H9 (cell line): ENCODE measurements at regions not wholly inside any gene's neighbourhood (a gene's known extent, or its start where the extent isn't known, plus 50 kb on each side); places are given as distances from the start of the nearest gene placed in this dataset.

Source experiments
- DNase-seq: peaks from one replicate; pipeline ENCODE4 v3.0.0-alpha.2; 2017
- H2AFZ ChIP-seq: one replicate; pipeline ENCODE4 v1.6.1; 2013; ENCODE audit warnings: mild to moderate bottlenecking, low read length, control low read depth, moderate library complexity
- H2AK5ac ChIP-seq: 2 replicates; pipeline ENCODE4 v1.6.1; 2013; ENCODE audit warnings: low read length, control low read depth, mixed read lengths; ENCODE audit not compliant: insufficient read length
- H2BK120ac ChIP-seq: one replicate; pipeline ENCODE4 v1.6.1; 2013; ENCODE audit warnings: low read depth, mild to moderate bottlenecking, low read length, control low read depth, inconsistent platforms; ENCODE audit not compliant: poor library complexity, severe bottlenecking
- H2BK12ac ChIP-seq: 2 replicates; pipeline ENCODE4 v1.6.1; 2013; ENCODE audit warnings: low read length, control low read depth, mixed read lengths, low read depth; ENCODE audit not compliant: insufficient read length
- H2BK15ac ChIP-seq: 2 replicates; pipeline ENCODE4 v1.6.1; 2013; ENCODE audit warnings: low read depth, low read length, control low read depth
- H2BK20ac ChIP-seq: one replicate; pipeline ENCODE4 v1.6.1; 2013; ENCODE audit warnings: low read depth, mild to moderate bottlenecking, low read length, control low read depth, inconsistent platforms; ENCODE audit not compliant: poor library complexity, severe bottlenecking
- H2BK5ac ChIP-seq: 2 replicates; pipeline ENCODE4 v1.6.1; 2013; ENCODE audit warnings: low read length, control low read depth, mixed read lengths; ENCODE audit not compliant: insufficient read length
- H3K14ac ChIP-seq: 2 replicates; pipeline ENCODE4 v1.6.1; 2013; ENCODE audit warnings: low read length, control low read depth; ENCODE audit not compliant: insufficient read depth
- H3K18ac ChIP-seq: 2 replicates; pipeline ENCODE4 v1.6.1; 2013; ENCODE audit warnings: low read depth, mild to moderate bottlenecking, mixed read lengths, low read length, control low read depth; ENCODE audit not compliant: insufficient read length
- H3K23ac ChIP-seq: 2 replicates; pipeline ENCODE4 v1.6.1; 2013; ENCODE audit warnings: low read length, control low read depth, mixed read lengths, low read depth; ENCODE audit not compliant: insufficient read length
- H3K23me2 ChIP-seq: 2 replicates; pipeline ENCODE4 v1.6.1; 2013; ENCODE audit warnings: low read depth, mild to moderate bottlenecking, mixed read lengths, low read length, control low read depth; ENCODE audit not compliant: insufficient read length, poor library complexity, severe bottlenecking
- H3K27ac ChIP-seq: 2 replicates; pipeline ENCODE4 v1.5.1; 2013; ENCODE audit warnings: low read length, control low read depth, mixed read lengths, low read depth; ENCODE audit not compliant: insufficient read length
- H3K27me3 ChIP-seq: 2 replicates; pipeline ENCODE4 v1.6.1; 2013; ENCODE audit warnings: low read length, control low read depth, inconsistent platforms; ENCODE audit not compliant: insufficient read depth
- H3K4ac ChIP-seq: 2 replicates; pipeline ENCODE4 v1.6.1; 2013; ENCODE audit warnings: low read depth, mild to moderate bottlenecking, control low read depth, inconsistent platforms, low read length, moderate library complexity
- H3K4me1 ChIP-seq: 2 replicates; pipeline ENCODE4 v1.6.1; 2013; ENCODE audit warnings: low read length, control low read depth, inconsistent platforms; ENCODE audit not compliant: insufficient read depth
- H3K4me2 ChIP-seq: 2 replicates; pipeline ENCODE4 v1.6.1; 2013; ENCODE audit warnings: low read length, control low read depth, mixed read lengths; ENCODE audit not compliant: insufficient read length, insufficient read depth
- H3K56ac ChIP-seq: 2 replicates; pipeline ENCODE4 v1.6.1; 2013; ENCODE audit warnings: low read depth, mild to moderate bottlenecking, mixed read lengths, low read length, control low read depth; ENCODE audit not compliant: insufficient read length
- H3K79me1 ChIP-seq: 2 replicates; pipeline ENCODE4 v1.6.1; 2013; ENCODE audit warnings: low read depth, mild to moderate bottlenecking, moderate library complexity, low read length, control low read depth, inconsistent platforms; ENCODE audit not compliant: insufficient read depth, poor library complexity, severe bottlenecking
- H3K79me2 ChIP-seq: 2 replicates; pipeline ENCODE4 v1.6.1; 2013; ENCODE audit warnings: low read length, control low read depth, inconsistent platforms; ENCODE audit not compliant: insufficient read depth
- H3K9ac ChIP-seq: 2 replicates; pipeline ENCODE4 v1.6.1; 2013; ENCODE audit warnings: low read length, control low read depth, mixed read lengths; ENCODE audit not compliant: insufficient read length; ENCODE audit errors: extremely low read depth
- H3K9me3 ChIP-seq: one replicate; pipeline ENCODE4 v1.6.1; 2013; ENCODE audit warnings: low read depth, low read length, inconsistent platforms; ENCODE audit not compliant: control insufficient read depth
- H3T11ph ChIP-seq: one replicate; pipeline ENCODE4 v1.6.1; 2013; ENCODE audit warnings: mild to moderate bottlenecking, low read length, control low read depth, inconsistent platforms
- H4K20me1 ChIP-seq: one replicate; pipeline ENCODE4 v1.6.1; 2013; ENCODE audit not compliant: control insufficient read depth, insufficient read length, insufficient read depth
- H4K5ac ChIP-seq: 2 replicates; pipeline ENCODE4 v1.6.1; 2013; ENCODE audit warnings: low read depth, mild to moderate bottlenecking, mixed read lengths, low read length, control low read depth; ENCODE audit not compliant: insufficient read length
- H4K8ac ChIP-seq: replicated peaks from 2 replicates; pipeline ENCODE4 v1.6.1; 2013; ENCODE audit warnings: low read length, control low read depth, mixed read lengths, low read depth; ENCODE audit not compliant: insufficient read length
- H4K91ac ChIP-seq: 2 replicates; pipeline ENCODE4 v1.6.1; 2013; ENCODE audit warnings: low read depth, mild to moderate bottlenecking, moderate library complexity, mixed read lengths, low read length, control low read depth; ENCODE audit not compliant: insufficient read length
- H3K27ac Mint-ChIP-seq, 3 experiments: 2 replicates in 2 of 3; 3 replicates in 1 of 3; pipeline ENCODE4 v1.8.0; 2020 to 2021; ENCODE audit warnings: mixed read lengths in 3 of 3, mild to moderate bottlenecking in 1 of 3, moderate library complexity in 1 of 3
- H3K27me3 Mint-ChIP-seq: 2 replicates; pipeline ENCODE4 v1.8.0; 2021; ENCODE audit warnings: low read depth, mild to moderate bottlenecking, moderate library complexity, mixed read lengths
- H3K36me3 Mint-ChIP-seq, 3 experiments: 2 replicates in 2 of 3; 3 replicates in 1 of 3; pipeline ENCODE4 v1.8.0; 2020 to 2021; ENCODE audit warnings: low read depth in 3 of 3, mixed read lengths in 3 of 3; ENCODE audit not compliant: insufficient read depth in 1 of 3
- H3K4me1 Mint-ChIP-seq, 2 experiments: 2 replicates each; pipeline ENCODE4 v1.8.0; 2020; ENCODE audit warnings: mixed read lengths in 2 of 2
- H3K4me3 Mint-ChIP-seq, 2 experiments: 2 replicates in 1 of 2; 3 replicates in 1 of 2; pipeline ENCODE4 v1.8.0; 2020 to 2021; ENCODE audit warnings: mild to moderate bottlenecking in 2 of 2, mixed read lengths in 2 of 2, moderate library complexity in 1 of 2
- H3K9me3 Mint-ChIP-seq, 2 experiments: 2 replicates in 1 of 2; 3 replicates in 1 of 2; pipeline ENCODE4 v1.8.0; 2020; ENCODE audit warnings: mild to moderate bottlenecking in 2 of 2, mixed read lengths in 2 of 2, moderate library complexity in 1 of 2
- CTCF ChIP-seq: fragments of 200-600 bp; sonication (generic); conservative IDR thresholded peaks from 3 replicates; pipeline ENCODE4 v1.8.0; 2021; ENCODE audit warnings: antibody characterized with exemption, mild to moderate bottlenecking
- WGBS: extraction: QIAGEN DNeasy Blood & Tissue Kit; methylation state at CpG from one replicate; pipeline ENCODE4 v1.1.7; 2013; ENCODE audit warnings: missing lambda C conversion rate, low lambda C conversion rate, mixed read lengths; ENCODE audit not compliant: insufficient read length; ENCODE audit errors: extremely low coverage; 5-methylcytosine and 5-hydroxymethylcytosine counted together

DNA sequence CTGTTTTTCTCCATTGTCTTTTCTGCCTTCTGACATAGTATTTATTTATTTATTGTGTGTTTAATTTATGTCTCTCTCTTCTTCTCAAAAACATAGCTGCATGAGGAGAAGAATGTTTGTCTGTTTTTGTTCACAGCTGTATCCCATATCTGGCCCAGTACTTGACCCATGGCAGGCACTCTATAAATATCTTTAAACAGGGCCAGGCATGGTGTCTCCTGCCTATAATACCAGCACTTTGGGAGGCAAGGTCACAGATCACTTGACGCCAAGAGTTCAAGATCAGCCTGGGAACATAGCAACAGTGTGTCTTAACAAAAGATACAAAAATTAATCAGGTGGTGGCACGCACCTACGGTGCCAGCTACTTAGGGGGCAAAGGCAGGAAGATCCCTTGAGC lies 361.3 kb upstream of the KLHL29 start:
- no peak overlapping the region for H2AK5ac ChIP-seq
- no CpG with 5 or more reads among the region's 3 CpGs for whole genome bisulfite sequencing
- no peak overlapping the region for H2BK15ac ChIP-seq
- Mint-ChIP-seq H3K27me3 (peaks cover 1% of the 10 kb centered on the region; the same call in 1 of the 2 replicates), H3K9me3 (peaks cover 0 to 2% of the 10 kb centered on the region in 2 experiments; a peak in 1 of 5 replicates), H3K36me3 (peaks cover 0 to 2% (median 0%) of the 10 kb centered on the region in 3 experiments; a peak in 1 of 7 replicates), H3K4me3 (no peak overlapping the region), H3K4me1 (peaks cover 16 to 27% of the 10 kb centered on the region in 2 experiments), H3K27ac (peak overlapping the region in 1 of 3 experiments; percentile 3; a peak in 1 of 7 replicates)
- H4K91ac ChIP-seq: no peak overlapping the region
- H3K23me2 ChIP-seq: no peaks in the 10 kb centered on the region
- H2BK20ac ChIP-seq: no peak overlapping the region
- no peak overlapping the region for H3K4ac ChIP-seq
- no peak overlapping the region for H3K27ac ChIP-seq
- no peak overlapping the region for H4K5ac ChIP-seq
- no peak overlapping the region for H3K14ac ChIP-seq
- H3K9me3 ChIP-seq: no peaks in the 10 kb centered on the region
- no peak overlapping the region for H2BK5ac ChIP-seq
- TF ChIP-seq CTCF: no peak
- no peak overlapping the region for H2BK120ac ChIP-seq
- no peak overlapping the region for H4K8ac ChIP-seq
- H3K27me3 ChIP-seq: no peaks in the 10 kb centered on the region
- no peak overlapping the region for H2AFZ ChIP-seq
- H3K4me1 ChIP-seq: no peaks in the 10 kb centered on the region; the same call in 1 of the 2 replicates
- no peak overlapping the region for H3K18ac ChIP-seq
- no peak for DNase-seq
- no peaks in the 10 kb centered on the region for H3K79me1 ChIP-seq
- no peak overlapping the region for H3T11ph ChIP-seq
- H2BK12ac ChIP-seq: no peak overlapping the region
- H4K20me1 ChIP-seq: no peaks in the 10 kb centered on the region
- H3K23ac ChIP-seq: no peak overlapping the region
- no peak overlapping the region for H3K9ac ChIP-seq
- H3K4me2 ChIP-seq: no peak overlapping the region
- no peaks in the 10 kb centered on the region for H3K79me2 ChIP-seq
- no peak overlapping the region for H3K56ac ChIP-seq
